GM19463 (cell line): ENCODE measurements at regions not wholly inside any gene's neighbourhood (a gene's known extent, or its start where the extent isn't known, plus 50 kb on each side); places are given as distances from the start of the nearest gene placed in this dataset.
"Not testable (repeated sequence)": the region's sequence is repeated elsewhere in the genome, so short reads cannot be mapped to it uniquely, and the experiment has no call there.

ENCODE experiments used
- ATAC-seq: cut with Tn5 transposase; IDR thresholded peaks from one replicate; pipeline ENCODE4 v1.9.1; 2021; ENCODE audit warnings: mild to moderate bottlenecking, moderate library complexity; ENCODE audit not compliant: unreplicated experiment

DNA sequence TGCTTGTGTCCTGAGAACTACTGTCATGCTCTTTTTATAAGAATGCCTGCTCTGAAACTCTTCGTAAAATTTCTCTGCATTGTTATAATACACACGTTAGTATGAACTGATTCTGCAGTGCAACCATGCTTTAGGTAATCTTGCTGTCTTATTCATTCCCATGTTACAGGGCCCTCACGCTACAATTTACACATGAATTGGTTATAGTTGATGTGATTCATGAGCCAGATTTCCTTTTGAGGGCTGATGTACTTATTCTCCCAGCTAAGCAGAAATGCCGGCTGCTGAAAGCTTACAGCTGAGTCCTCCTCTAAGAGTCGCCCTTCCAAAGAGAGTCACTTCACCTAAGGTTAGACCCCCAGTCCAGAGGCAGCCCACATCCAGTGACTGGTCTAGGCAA is 233.5 kb upstream of the PCSK5 start:
- no peak for ATAC-seq

DNA sequence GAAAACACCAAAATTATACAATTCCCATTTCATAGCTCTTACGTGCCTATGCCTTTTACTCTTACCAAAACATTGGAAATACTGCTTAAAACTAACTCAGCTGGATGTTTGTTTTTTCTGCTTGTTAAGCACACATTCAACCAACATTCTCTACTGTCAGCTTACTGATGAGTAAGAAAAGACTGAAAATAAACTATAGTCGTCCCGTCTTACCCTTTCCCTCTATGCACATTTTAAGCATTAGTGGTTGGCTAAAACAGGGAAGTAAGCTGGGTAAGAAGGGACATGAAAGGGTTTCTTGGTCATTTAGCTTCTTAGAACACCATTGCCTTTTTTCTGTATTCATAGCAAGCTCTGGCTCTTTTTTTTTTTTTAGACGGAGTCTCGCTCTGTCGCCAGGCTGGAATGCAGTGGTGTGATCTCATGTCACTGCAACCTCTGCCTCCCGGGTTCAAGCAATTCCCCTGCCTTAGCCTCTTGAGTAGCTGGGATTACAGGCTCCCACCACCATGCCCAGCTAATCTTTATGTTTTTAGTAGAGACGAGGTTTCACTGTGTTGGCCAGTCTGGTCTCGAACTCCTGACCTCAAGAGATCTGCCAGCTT is 232.1 kb upstream of the PCSK5 start:
- no peak for ATAC-seq

DNA sequence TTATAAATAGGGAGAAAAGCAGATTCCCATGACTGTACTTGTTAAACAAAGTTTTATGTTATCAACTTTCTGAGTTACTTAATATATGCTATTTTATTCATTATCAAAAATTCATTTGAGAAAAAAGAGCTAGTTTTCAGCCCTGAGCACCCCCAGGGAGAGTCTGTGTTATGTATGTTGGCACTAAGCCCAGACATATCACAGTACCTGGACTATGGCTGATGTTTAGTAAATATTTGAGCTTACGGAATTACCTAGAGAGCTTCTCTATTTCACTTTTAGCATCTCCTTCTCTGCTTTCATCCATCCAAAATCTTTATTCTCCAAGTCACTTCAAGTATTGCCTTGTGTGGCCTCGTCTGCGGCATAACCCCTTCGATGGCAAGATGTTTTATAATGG is 225.9 kb upstream of the PCSK5 start:
- no peak for ATAC-seq

DNA sequence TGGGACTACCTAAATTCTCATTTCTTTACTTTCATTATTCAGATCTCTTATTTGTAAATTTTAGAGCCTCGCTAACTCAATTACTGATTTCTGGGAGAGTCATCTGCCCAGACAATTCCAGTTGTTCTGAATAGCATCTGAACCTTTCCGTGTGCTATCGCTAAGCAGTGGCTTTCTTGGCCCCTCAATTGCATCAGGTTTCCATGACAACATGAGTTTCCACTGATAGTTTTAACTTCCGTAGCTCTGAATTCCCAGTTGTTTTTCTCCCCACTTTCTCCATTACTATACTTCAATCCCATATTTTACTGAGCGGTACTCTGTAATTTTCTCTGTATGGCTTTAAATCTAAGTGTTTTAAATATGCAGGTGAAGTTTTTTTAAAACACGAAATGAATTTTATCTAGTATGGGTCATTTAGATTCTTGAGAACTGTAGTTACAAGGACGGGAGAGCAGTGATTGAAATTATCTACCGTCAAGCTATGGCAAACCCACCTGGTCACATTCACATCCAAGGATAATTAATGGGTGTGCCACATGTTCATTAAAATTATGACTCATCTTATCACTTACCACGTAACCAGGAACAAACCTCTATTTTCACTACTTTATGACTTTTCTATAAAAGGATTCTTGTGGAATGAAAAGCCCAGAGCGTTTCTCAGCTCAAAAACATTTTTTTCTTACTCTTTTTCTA is 223.5 kb upstream of the PCSK5 start:
- ATAC-seq: no peak

DNA sequence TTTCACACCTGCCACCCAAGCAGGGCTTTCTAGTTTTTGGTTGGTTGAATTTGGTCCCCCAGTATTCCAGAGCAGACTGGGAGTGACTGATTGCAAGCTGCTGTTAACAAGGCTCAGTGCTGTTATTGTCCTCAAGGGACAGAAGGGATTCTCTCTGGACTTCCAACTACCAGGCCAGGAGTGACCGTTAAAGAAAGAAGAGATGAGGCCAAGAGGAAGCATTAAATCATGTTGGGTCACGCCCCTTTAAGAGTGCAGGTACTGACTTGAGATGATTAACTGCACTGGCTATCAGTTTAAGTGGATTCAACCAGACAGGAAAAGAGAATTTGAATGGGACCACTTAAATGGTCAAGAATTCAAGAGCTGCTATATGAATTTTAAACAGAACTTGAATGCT is 220.8 kb upstream of the PCSK5 start:
- no peak for ATAC-seq

DNA sequence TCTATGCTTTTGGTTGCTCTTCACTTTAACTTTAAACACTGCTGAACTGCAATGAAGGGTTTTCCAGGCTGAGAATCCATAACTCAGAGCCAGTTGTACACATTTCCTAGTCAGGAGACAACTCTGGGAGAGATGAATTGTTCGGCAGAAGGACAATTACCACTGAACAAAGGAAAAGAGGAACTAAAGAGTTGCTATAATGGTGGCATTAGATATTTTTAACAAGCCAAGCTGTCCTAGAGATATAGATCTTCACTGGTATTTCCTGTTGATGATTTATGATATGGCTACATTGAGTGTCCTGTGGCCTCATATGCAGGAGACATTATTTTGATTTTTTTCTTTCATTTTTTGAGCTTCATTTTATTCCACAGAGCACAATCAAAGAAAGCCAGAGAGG is 219.1 kb upstream of the PCSK5 start:
- no peak for ATAC-seq

DNA sequence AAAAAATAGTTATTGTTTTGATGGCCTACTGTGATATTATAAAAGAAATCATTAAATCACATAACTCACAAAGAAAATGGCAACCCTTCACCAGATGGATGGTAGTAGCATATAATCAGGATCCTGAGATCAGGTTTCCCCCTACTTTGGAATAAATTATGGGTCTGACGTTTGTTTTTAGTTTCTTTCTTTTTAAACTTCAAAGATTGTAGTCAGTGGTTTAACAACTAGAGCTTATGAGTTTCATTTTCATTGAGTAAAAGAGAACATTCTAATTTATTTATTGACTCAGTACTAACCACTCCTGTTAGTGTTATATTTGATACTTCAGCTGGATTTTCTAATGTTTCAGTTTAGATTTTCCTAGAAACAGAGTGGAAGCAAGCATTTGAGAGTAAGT is 218.0 kb upstream of the PCSK5 start:
- ATAC-seq: no peak

DNA sequence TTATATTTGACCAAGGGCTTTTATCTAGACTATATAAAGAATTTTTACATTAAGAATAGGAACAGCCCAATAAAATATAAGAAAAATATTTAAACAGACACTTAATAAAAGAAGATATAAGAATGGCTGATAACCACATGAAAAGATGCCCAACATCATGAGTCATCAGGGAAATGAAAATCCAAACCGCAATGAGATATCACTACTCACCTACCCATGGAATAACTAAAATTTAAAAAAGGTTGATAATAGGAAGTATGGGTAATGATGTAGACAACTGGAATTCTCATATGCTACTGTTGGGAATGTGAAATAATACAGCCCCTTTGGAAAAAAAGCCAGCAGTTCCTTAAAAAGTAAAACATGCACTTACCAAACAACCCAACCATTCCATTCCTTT is 206.9 kb upstream of the PCSK5 start:
- ATAC-seq: no peak

DNA sequence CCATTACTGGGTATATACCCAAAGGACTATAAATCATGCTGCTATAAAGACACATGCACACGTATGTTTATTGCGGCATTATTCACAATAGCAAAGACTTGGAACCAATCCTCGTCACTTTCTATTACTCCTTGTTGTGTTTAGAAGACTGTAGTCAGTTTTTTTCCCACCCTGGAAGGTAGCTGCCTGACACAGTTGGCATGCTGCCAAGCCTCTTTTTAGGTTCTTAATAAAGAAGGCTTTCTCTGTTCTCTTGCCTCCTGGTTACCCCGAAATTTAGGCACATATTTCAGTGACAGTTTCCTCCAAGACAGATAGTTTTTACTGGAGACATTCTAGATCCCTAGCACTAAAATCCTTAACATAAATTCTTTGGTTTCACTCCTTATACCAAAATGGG is 205.4 kb upstream of the PCSK5 start:
- ATAC-seq: no peak

DNA sequence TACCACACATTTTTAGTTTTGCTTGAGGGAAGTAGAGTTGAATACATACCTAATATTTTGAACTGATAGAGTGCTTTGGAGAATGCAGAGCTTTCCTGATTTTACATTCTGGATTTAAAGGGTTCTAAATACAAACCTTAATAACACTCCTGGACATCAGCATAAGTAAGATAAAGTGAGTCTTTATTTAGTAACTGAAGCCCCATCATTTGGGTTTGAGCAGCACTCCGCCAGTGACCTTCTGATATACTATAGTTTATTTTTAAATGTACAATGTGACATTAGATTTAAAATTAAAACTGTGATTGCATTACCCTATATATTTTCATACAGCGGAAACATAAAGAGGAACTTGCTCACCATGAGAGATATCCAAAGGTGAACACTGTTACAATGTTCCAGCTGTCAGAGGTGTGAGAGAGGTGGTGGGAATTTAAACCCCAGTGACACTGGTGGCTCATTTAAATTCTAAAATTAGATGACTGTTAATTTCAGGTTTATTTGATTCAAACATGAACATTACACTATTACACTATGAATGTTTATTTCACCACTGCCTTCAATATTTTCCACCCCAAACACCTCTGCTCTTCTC is 203.0 kb upstream of the PCSK5 start:
- no peak for ATAC-seq

DNA sequence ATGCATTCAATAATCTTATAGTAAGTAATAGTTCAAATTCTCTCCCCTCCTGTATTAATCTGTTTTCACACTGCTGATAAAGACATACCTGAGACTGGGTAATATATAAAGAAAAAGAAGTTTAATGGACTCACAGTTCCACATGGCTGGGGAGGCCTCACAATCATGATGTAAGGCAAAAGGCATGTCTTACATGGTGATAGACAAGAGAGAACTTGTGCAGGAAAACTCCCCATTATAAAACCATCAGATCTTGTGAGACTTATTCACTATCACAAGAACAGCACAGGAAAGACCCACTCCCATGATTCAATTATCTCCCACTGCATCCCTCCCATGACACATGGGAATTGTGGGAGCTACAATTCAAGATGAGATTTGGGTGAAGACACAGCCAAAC is 199.9 kb upstream of the PCSK5 start:
- ATAC-seq: not testable (repeated sequence)

DNA sequence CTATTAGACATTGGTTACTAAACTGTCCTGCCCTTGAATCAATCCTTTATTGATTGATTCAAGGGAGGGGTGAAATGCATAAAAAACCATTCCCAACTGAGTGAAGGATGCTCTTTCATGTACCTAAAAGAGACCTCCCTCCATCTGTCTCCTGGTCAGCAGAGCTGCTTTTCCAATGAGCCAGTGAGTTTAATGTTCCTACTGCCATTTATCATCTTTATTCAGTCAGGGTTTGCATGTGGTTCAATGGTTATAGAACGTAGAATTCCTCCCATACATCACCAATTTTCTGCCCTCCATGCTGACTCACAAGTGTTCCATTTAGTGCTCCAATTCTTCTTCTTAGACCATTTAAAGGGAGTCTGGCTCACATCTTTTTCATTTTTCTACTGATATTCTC is 199.1 kb upstream of the PCSK5 start:
- ATAC-seq: no peak

DNA sequence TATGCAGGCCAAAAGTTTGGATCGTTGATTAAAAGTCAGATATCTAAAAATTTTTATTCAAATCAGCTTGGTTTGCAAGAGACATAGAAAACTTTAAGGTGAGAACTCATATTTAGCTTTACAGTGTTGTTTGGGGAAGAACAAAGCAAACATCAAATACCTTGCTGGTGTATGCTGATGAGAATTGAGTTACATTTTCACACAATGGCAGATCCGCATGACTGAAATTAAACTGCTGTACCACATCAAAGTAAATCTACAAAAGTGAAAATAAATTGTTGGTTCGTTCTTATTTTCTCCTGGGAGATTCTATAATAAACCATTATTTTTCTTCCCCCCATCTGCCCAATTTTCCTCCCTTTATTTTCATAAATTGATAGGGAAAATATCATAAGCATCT is 198.2 kb upstream of the PCSK5 start:
- no peak for ATAC-seq

DNA sequence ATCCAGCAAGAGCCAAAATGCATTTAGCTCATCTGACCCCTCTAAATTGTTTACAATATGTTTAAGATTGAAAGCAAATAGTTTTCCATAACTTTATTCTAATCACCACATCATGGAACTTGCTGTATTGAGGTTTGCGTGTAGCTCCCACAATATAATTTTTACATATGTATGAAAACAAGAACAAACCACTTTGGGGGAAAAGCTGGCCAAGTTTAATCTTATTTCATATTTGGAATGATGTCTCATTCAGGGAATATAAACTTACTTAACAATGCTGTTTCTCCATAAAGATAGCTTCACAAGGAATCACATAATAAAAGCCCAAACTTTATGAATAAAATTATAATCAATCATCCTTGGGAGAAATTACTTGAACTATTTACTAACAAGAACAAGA is 194.6 kb upstream of the PCSK5 start:
- ATAC-seq: no peak

DNA sequence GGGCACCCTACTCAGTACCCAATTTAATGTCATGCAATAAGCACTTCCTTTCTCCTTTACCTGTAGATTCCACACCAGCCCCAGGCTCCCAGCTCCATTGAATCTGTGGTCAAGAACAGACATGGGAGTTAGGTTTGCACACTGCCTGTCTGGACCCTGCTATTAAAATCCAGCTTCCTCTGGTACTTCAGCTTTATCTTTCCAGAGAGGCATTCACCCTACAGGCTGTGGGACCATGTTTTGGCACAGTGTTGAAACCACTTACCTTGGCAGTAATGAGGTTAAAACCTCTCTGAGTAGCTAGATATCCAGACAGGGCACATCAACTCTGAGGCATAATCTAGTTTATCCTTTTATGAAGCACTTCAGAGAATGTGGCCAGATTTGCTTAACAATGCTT is 191.5 kb upstream of the PCSK5 start:
- ATAC-seq: no peak

DNA sequence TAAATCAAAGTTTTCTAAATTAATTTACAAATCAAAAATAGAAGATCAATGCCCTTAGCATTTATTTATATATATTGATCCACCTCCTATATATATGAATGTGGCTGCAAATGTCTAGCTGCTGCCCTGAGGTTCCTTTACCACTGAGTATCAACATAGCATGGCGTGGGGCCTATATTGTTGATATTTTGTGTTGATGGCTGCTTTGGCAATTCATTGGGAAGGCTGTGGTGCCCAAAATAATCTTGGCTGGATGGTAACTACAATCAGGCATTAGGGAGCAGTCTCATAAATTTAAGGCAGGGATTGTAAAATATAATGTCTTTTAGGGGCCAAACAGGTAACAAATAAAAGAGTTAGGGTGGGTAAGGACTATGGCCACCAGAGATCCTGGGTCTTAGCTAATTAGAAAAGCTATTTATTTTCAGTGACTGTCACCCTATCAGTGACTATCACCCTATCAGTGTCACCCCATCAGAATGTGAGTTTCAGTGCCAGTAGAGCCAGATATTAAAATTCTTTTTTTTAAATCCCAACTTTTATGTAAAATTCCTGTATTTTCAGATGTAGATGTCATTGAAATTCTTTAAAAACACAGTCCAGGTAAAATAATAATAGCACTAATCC is 190.7 kb upstream of the PCSK5 start:
- no peak for ATAC-seq

DNA sequence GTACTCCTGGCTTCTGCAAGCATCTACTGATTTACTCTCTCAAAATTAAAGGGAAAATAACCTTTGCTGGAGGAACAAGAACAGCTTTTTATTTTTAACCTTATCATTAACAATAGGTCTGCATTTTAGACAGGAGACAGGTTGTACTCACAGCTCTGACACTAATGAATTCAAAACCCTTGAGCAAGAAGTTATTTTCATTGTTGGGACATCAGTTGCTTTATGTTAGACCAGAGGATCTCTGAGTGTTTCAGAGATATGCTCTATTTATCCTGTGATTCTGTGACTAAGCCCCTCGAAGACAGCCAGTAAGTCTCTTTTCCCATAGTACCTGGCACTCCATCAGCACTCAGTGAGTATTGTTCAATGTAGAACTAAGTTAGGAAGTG is 190.2 kb upstream of the PCSK5 start:
- no peak for ATAC-seq

DNA sequence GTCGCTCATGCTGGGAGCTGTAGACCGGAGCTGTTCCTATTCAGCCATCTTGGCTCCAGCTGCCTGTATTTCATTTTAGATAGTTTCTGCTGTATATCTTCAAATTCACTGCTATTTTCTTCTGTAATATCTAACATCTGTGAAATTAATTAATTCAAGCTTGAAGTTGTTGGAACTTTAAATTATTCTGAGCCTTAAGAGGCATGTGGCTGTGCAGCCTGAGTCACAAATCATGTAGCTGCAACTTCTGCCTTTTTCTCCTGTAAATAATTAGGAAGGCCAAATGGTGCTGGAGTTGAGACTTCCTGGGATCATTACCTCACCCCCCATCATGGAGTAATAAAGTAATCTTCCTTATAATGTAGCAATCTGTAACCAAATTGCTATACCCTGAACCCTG is 183.3 kb upstream of the PCSK5 start:
- ATAC-seq: no peak

DNA sequence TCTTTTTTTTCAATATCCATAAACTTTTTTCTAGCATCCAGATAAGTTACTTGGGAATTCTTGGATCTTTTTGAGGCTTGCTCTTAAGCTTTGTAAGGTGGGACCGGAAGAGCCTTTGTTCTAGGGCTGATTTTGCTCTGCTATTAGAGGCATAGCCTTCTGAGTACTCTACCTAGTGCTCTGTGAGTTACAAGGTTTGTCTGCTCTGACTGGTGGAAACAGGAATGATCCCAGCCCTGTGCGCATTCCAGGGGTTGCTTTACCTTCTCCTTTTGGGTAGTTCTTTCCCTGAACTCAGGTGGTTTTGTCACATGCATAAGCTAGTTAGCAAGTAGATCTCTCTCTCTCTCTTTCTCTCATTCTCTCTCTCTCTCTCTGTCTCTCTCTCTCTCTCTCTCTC is 180.8 kb upstream of the PCSK5 start:
- ATAC-seq: no peak

DNA sequence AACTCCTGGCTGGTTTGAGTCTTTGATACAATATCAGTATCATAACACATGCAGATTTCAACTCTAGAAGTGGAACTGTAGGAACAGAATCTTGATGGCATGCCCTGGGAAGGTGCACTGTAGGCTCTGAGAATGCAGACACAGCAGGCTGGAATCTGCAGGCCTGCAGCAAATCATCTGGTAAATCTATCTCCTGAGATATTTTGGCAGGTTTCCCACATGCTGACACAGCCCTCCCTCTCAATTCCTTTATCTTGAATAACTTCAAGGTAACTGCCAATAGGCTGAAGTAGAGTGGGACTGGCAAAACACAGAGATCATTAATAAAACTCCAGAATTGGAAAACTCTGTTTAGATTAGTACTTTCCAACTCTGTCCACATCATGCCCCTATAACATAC is 177.8 kb upstream of the PCSK5 start:
- ATAC-seq: no peak

DNA sequence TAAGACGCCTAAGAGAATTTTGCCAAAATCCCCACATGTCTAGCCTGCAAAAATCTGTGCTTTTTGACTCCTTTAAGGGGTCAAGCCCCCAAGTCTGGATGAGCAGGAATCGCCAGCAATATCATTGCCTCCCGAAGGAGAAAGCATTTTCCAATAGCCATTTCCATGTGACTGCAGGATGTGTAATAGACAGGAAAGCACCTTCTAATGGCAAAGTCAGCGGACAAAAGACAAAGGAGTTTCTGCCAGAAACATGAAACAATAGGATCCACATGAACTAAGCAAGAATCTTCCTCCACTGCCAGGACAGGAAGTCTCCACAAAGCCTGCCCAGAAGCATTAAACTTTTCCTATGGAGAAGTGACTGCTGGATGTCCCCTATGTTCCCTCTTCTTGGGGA is 177.1 kb upstream of the PCSK5 start:
- ATAC-seq: no peak

DNA sequence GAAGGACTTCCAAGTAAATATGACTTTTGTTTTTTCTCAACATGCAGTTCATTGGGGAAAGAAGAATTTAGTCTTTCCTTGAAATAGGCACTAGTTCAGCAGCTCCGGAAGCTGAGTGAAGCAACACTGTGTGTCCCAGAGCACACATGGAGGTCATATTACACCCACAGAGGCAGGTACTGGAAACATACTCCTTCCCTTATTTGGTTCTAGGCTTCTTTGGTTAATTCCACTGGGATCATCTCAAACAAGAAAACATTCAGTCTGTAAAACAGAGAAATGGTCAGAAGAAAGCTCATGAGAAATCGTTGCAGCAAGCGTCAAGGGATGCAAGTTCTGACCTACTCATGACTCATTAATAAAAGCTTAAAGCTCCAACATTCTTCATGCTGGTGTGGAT is 175.1 kb upstream of the PCSK5 start:
- ATAC-seq: no peak
